CD4-positive, CD25-positive, alpha-beta regulatory T cell (primary cell): ENCODE measurements at regions not wholly inside any gene's neighbourhood (a gene's known extent, or its start where the extent isn't known, plus 50 kb on each side); places are given as distances from the start of the nearest gene placed in this dataset.
A peak's percentile ranks its signal among the peaks of the same experiment; 100 is the strongest.

Experiments used
- ATAC-seq, 2 donors: fragments of 150-1000 bp; cut with Tn5 transposase; one replicate each; pipeline ENCODE4 v1.10.0; 2021; ENCODE audit warnings: low read depth in 2 of 2, moderate number of reproducible peaks in 2 of 2, moderate library complexity in 1 of 2
- DNase-seq, 3 donors: peaks; one replicate each; pipeline versions ENCODE4 v3.0.0 to v3.0.0-alpha.2; 2012 to 2022; ENCODE audit warnings: mixed read lengths in 1 of 3
- H3K27ac ChIP-seq: one replicate; pipeline ENCODE4 v1.7.0; 2013; ENCODE audit warnings: mild to moderate bottlenecking, low read length; ENCODE audit not compliant: insufficient read depth, poor library complexity, severe bottlenecking
- H3K27me3 ChIP-seq: one replicate; pipeline ENCODE4 v1.7.0; 2013; ENCODE audit warnings: low read length; ENCODE audit not compliant: control insufficient read depth, insufficient read depth
- H3K36me3 ChIP-seq: one replicate; pipeline ENCODE4 v1.7.0; 2013; ENCODE audit warnings: mild to moderate bottlenecking, low read length, moderate library complexity; ENCODE audit not compliant: control insufficient read depth, insufficient read depth
- H3K4me1 ChIP-seq: 2 replicates; pipeline ENCODE4 v1.7.0; 2013; ENCODE audit warnings: mild to moderate bottlenecking, low read length; ENCODE audit not compliant: insufficient read depth, control insufficient read depth, poor library complexity, severe bottlenecking
- H3K4me3 ChIP-seq: one replicate; pipeline ENCODE4 v1.7.0; 2013; ENCODE audit warnings: low read depth, mild to moderate bottlenecking, low read length, moderate library complexity
- H3K9me3 ChIP-seq, 2 experiments: 1 replicate in 1 of 2; 2 replicates in 1 of 2; pipeline ENCODE4 v1.7.0; 2013; ENCODE audit warnings: low read length in 2 of 2, mild to moderate bottlenecking in 1 of 2, moderate library complexity in 1 of 2; ENCODE audit not compliant: control insufficient read depth in 2 of 2
- H3K27ac Mint-ChIP-seq, 3 donors: one replicate each; pipeline ENCODE4 v1.8.0; 2020 to 2022; ENCODE audit warnings: mild to moderate bottlenecking in 3 of 3, mixed read lengths in 3 of 3, moderate library complexity in 2 of 3
- H3K27me3 Mint-ChIP-seq: one replicate; pipeline ENCODE4 v1.8.0; 2022; ENCODE audit warnings: mild to moderate bottlenecking, mixed read lengths
- H3K36me3 Mint-ChIP-seq: one replicate; pipeline ENCODE4 v1.8.0; 2020; ENCODE audit warnings: mixed read lengths
- H3K4me1 Mint-ChIP-seq, 4 donors: one replicate each; pipeline ENCODE4 v1.8.0; 2020 to 2022; ENCODE audit warnings: mixed read lengths in 4 of 4, mild to moderate bottlenecking in 1 of 4
- H3K4me3 Mint-ChIP-seq, 4 donors: one replicate each; pipeline ENCODE4 v1.8.0; 2020 to 2022; ENCODE audit warnings: mild to moderate bottlenecking in 4 of 4, mixed read lengths in 4 of 4, moderate library complexity in 3 of 4
- H3K9me3 Mint-ChIP-seq, 7 donors: one replicate each; pipeline ENCODE4 v1.8.0; 2020 to 2022; ENCODE audit warnings: mixed read lengths in 7 of 7, mild to moderate bottlenecking in 3 of 7, moderate library complexity in 2 of 7

GRCh38 chr5:2125171-2125900, 242.6 kb upstream of the IRX4 start:
- Mint-ChIP-seq H3K27me3 (no peaks in the 10 kb centered on the region), H3K9me3 (peaks cover 0 to 2% (median 0%) of the 10 kb centered on the region in 7 donors), H3K27ac (no peak overlapping the region), H3K4me3 (peak overlapping the region in 1 of 4 donors; percentile 28), H3K4me1 (no peaks in the 10 kb centered on the region), H3K36me3 (no peaks in the 10 kb centered on the region)
- H3K4me1 ChIP-seq, result no peaks in the 10 kb centered on the region
- H3K9me3 ChIP-seq, result no peaks in the 10 kb centered on the region
- ATAC-seq (no peak), DNase-seq (no peak)
- H3K4me3 ChIP-seq, result no peak overlapping the region
- no peaks in the 10 kb centered on the region for H3K36me3 ChIP-seq
- no peaks in the 10 kb centered on the region for H3K27me3 ChIP-seq
- H3K27ac ChIP-seq, result no peak overlapping the region

DNA sequence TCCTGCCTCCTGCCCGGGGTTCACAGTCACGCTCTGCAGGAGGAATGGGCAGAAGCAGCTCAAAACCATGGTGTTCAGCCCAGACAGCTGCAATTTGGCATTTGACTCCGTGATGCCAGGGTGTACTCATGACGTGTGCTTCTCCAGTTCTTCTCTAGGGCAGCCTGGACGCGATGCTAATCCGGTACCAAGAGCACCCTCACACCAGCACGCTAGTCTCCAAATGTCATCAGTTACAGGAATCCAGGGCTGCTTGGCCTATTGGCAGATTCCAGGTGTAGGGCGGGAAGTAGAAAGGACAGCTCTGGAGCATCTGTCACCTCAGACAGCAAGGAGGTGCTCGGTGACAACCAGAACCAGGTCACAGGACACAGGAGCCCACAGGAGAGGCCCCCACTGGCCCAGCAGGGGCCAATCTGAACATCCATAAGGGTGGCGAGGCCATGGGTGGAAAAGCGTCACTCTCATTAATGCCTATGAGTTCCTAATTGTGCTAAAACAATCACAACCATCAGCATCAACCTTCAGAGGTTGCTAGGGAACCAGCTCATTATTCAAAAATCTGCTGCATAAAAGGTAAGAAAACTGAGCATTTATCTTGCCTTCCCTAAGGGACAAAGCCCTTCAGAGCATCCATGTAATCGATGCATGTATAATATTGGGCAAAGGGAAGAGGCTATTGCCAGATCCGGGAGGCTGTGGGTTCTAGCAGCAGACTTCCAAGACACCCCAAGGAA, 241.9 kb upstream of the IRX4 start:
- H3K36me3 Mint-ChIP-seq, result no peaks in the 10 kb centered on the region
- H3K27ac Mint-ChIP-seq, result no peak overlapping the region
- DNase-seq, result no peak
- Histone ChIP-seq H3K4me3 (no peak overlapping the region), H3K27me3 (no peaks in the 10 kb centered on the region), H3K27ac (no peak overlapping the region), H3K9me3 (no peaks in the 10 kb centered on the region), H3K36me3 (no peaks in the 10 kb centered on the region), H3K4me1 (no peaks in the 10 kb centered on the region)
- no peak for ATAC-seq
- peaks cover 0 to 2% (median 0%) of the 10 kb centered on the region in 7 donors for H3K9me3 Mint-ChIP-seq
- no peak overlapping the region for H3K4me3 Mint-ChIP-seq
- H3K27me3 Mint-ChIP-seq, result no peaks in the 10 kb centered on the region
- H3K4me1 Mint-ChIP-seq, result no peaks in the 10 kb centered on the region

- ATAC-seq (no peak), DNase-seq (no peak)
- H3K27ac Mint-ChIP-seq, result no peak overlapping the region
- H3K4me1 ChIP-seq, result no peaks in the 10 kb centered on the region
- H3K4me1 Mint-ChIP-seq, result no peaks in the 10 kb centered on the region
- no peak overlapping the region for H3K4me3 Mint-ChIP-seq
- H3K9me3 ChIP-seq, result no peaks in the 10 kb centered on the region
- no peaks in the 10 kb centered on the region for H3K27me3 Mint-ChIP-seq
- peaks cover 0 to 2% (median 0%) of the 10 kb centered on the region in 7 donors for H3K9me3 Mint-ChIP-seq
- H3K4me3 ChIP-seq, result no peak overlapping the region
- H3K36me3 ChIP-seq, result no peaks in the 10 kb centered on the region
- H3K27me3 ChIP-seq, result no peaks in the 10 kb centered on the region
- no peak overlapping the region for H3K27ac ChIP-seq
- H3K36me3 Mint-ChIP-seq, result no peaks in the 10 kb centered on the region
These were observed 241.1 kb upstream of the IRX4 start for GRCh38 chr5:2123874-2124273.

DNA sequence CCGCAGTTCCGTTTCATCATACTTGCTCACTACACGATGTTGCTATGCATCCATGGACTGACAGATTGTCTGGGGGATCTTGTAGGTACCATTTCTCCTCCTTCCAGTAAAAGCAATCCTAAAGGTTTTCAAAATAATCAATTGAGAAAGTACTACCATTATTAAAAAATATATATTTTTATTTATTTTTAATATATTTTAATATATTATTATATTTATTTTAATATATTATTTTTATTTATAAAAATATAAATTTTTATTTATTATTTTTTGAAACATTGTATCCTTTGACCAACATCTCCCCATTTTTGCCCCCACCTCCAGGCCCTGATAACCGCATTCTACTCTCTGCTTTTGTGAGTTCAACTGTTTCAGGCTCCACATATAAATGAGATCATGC, 237.6 kb upstream of the IRX4 start:
- Mint-ChIP-seq H3K36me3 (no peaks in the 10 kb centered on the region), H3K27me3 (no peaks in the 10 kb centered on the region), H3K4me3 (no peak overlapping the region), H3K27ac (no peak overlapping the region), H3K9me3 (peaks cover 0 to 2% (median 0%) of the 10 kb centered on the region in 7 donors), H3K4me1 (no peaks in the 10 kb centered on the region)
- no peaks in the 10 kb centered on the region for H3K27me3 ChIP-seq
- H3K4me3 ChIP-seq, result no peak overlapping the region
- H3K9me3 ChIP-seq, result no peaks in the 10 kb centered on the region
- no peaks in the 10 kb centered on the region for H3K4me1 ChIP-seq
- H3K27ac ChIP-seq, result no peak overlapping the region
- ATAC-seq (no peak), DNase-seq (no peak)
- no peaks in the 10 kb centered on the region for H3K36me3 ChIP-seq

GRCh38 chr5:2119573-2119972, 236.8 kb upstream of the IRX4 start:
- Mint-ChIP-seq H3K27me3 (no peaks in the 10 kb centered on the region), H3K4me3 (no peak overlapping the region), H3K36me3 (no peaks in the 10 kb centered on the region), H3K4me1 (no peaks in the 10 kb centered on the region), H3K9me3 (peaks cover 0 to 2% (median 0%) of the 10 kb centered on the region in 7 donors), H3K27ac (no peak overlapping the region)
- Histone ChIP-seq H3K36me3 (no peaks in the 10 kb centered on the region), H3K9me3 (no peaks in the 10 kb centered on the region), H3K4me1 (no peaks in the 10 kb centered on the region), H3K27me3 (no peaks in the 10 kb centered on the region), H3K27ac (no peak overlapping the region), H3K4me3 (no peak overlapping the region)
- ATAC-seq (no peak), DNase-seq (no peak)

DNA sequence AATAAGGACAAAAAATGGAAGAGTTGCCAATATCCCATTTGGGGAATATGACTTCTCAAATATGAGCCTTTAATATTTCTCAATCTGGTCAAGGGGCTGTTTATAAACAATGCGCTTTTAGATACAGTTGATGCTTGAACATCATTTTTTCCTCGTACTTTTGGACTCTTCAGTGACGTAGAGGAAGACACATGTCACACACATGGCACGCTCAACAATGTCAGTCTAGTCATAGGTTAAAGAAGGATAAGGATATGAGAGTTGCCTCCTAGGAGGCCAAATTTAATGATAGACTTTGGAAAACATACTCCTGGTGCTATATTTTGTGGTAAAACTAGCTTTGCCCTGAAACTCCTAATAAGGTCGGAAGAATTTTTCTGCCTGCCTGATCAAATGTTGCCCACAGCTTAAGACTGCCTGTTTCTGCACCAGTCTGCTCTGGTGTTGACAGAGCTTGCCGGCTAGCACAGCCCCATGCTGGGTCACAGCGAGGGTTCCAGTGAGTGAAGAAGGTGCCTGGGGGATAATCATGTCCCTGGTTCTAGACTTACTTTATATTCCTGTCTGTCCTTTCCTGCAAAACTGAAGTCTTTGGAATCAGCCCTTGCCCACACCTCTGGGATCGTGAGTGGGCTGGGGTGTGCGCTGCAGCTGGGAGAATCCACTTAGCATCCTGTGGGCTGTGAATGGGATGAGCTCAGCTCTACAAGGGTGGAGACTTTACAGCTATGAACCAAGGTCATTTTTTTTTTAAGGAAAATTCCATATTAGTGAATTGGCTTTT, 230.8 kb upstream of the IRX4 start:
- H3K4me3 Mint-ChIP-seq, result no peak overlapping the region
- Histone ChIP-seq H3K4me3 (no peak overlapping the region), H3K36me3 (no peaks in the 10 kb centered on the region), H3K27ac (no peak overlapping the region), H3K9me3 (no peaks in the 10 kb centered on the region), H3K27me3 (no peaks in the 10 kb centered on the region), H3K4me1 (no peaks in the 10 kb centered on the region)
- ATAC-seq (no peak), DNase-seq (no peak)
- H3K9me3 Mint-ChIP-seq, result no peaks in the 10 kb centered on the region
- no peaks in the 10 kb centered on the region for H3K4me1 Mint-ChIP-seq
- H3K27ac Mint-ChIP-seq, result no peak overlapping the region
- no peaks in the 10 kb centered on the region for H3K27me3 Mint-ChIP-seq
- H3K36me3 Mint-ChIP-seq, result no peaks in the 10 kb centered on the region

- Mint-ChIP-seq H3K4me1 (no peaks in the 10 kb centered on the region), H3K36me3 (no peaks in the 10 kb centered on the region), H3K9me3 (no peaks in the 10 kb centered on the region), H3K4me3 (no peak overlapping the region), H3K27ac (no peak overlapping the region), H3K27me3 (no peaks in the 10 kb centered on the region)
- Histone ChIP-seq H3K4me1 (no peaks in the 10 kb centered on the region), H3K4me3 (no peak overlapping the region), H3K27ac (no peak overlapping the region), H3K27me3 (no peaks in the 10 kb centered on the region), H3K9me3 (no peaks in the 10 kb centered on the region), H3K36me3 (no peaks in the 10 kb centered on the region)
- ATAC-seq, result no peak
- no peak for DNase-seq
These were observed 229.7 kb upstream of the IRX4 start for GRCh38 chr5:2112173-2113025.
